ENCODE measurements at regions not wholly inside any gene's neighbourhood (a gene's known extent, or its start where the extent isn't known, plus 50 kb on each side); places are given as distances from the start of the nearest gene placed in this dataset.

- 74 to 86% (median 83%) methylated on average over 8 of the region's 8 CpGs for WGBS, 3 donors
- H3K27ac ChIP-seq (ENCODE audit: low read depth, low read length) = no peak overlapping the region
These were observed 392.7 kb upstream of the SLC8A1 start for GRCh38 chr2:40844353-40845277.

GRCh38 chr2:40851661-40852060, 399.8 kb upstream of the SLC8A1 start:
- no peak overlapping the region for H3K27ac ChIP-seq (ENCODE audit: low read depth, low read length)

GRCh38 chr2:40859617-40860016, 407.7 kb upstream of the SLC8A1 start:
- H3K27ac ChIP-seq (ENCODE audit: low read depth, low read length) = no peak overlapping the region
- 76 to 98% (median 84%) methylated on average over 1 of the region's 1 CpG for WGBS, 3 donors

GRCh38 chr2:40867829-40868228, 415.9 kb upstream of the SLC8A1 start:
- WGBS, 3 donors = 63 to 83% (median 81%) methylated on average over 5 of the region's 5 CpGs

GRCh38 chr2:40872580-40872979, 420.7 kb upstream of the SLC8A1 start:
- H3K27ac ChIP-seq (ENCODE audit: low read depth, low read length) = no peak overlapping the region
- WGBS, 3 donors = 27 to 42% (median 41%) methylated on average over 2 of the region's 2 CpGs

More at GRCh38 chr2:40867829-40868228, 415.9 kb upstream of the SLC8A1 start:
- H3K27ac ChIP-seq (ENCODE audit: low read depth, low read length) = no peak overlapping the region

GRCh38 chr2:40874380-40874779, 422.5 kb upstream of the SLC8A1 start:
- H3K27ac ChIP-seq (ENCODE audit: low read depth, low read length) = no peak overlapping the region
- 72 to 92% (median 91%) methylated on average over 3 of the region's 3 CpGs for WGBS, 3 donors

- no peak overlapping the region for H3K27ac ChIP-seq (ENCODE audit: low read depth, low read length)
These were observed 425.9 kb upstream of the SLC8A1 start for GRCh38 chr2:40877734-40878288.

- no peak overlapping the region for H3K27ac ChIP-seq (ENCODE audit: low read depth, low read length)
- 65 to 81% (median 79%) methylated on average over 1 of the region's 1 CpG for WGBS, 3 donors
These were observed 427.4 kb upstream of the SLC8A1 start for GRCh38 chr2:40879305-40879704.

- 86 to 88% (median 88%) methylated on average over 1 of the region's 1 CpG for WGBS, 3 donors
- no peak overlapping the region for H3K27ac ChIP-seq (ENCODE audit: low read depth, low read length)
These were observed 434.2 kb upstream of the SLC8A1 start for GRCh38 chr2:40886100-40886499.

GRCh38 chr2:40886655-40887054, 434.8 kb upstream of the SLC8A1 start:
- no peak overlapping the region for H3K27ac ChIP-seq (ENCODE audit: low read depth, low read length)
- WGBS, 3 donors = 85 to 93% (median 90%) methylated on average over 1 of the region's 1 CpG

GRCh38 chr2:40896358-40896757, 444.5 kb upstream of the SLC8A1 start:
- H3K27ac ChIP-seq (ENCODE audit: low read depth, low read length) = no peak overlapping the region

GRCh38 chr2:40914666-40915065, 462.8 kb upstream of the SLC8A1 start:
- no peak overlapping the region for H3K27ac ChIP-seq (ENCODE audit: low read depth, low read length)

- no peak overlapping the region for H3K27ac ChIP-seq (ENCODE audit: low read depth, low read length)
These were observed 463.8 kb upstream of the SLC8A1 start for GRCh38 chr2:40915651-40916050.

- no peak overlapping the region for H3K27ac ChIP-seq (ENCODE audit: low read depth, low read length)
- WGBS, 3 donors = 56 to 77% (median 71%) methylated on average over 2 of the region's 2 CpGs
These were observed 483.5 kb upstream of the SLC8A1 start for GRCh38 chr2:40935349-40935748.

GRCh38 chr2:40937284-40937683, 485.4 kb upstream of the SLC8A1 start:
- no peak overlapping the region for H3K27ac ChIP-seq (ENCODE audit: low read depth, low read length)
- 71 to 93% (median 90%) methylated on average over 3 of the region's 3 CpGs for WGBS, 3 donors

- 88 to 98% (median 95%) methylated on average over 3 of the region's 3 CpGs for WGBS, 3 donors
- no peak overlapping the region for H3K27ac ChIP-seq (ENCODE audit: low read depth, low read length)
These were observed 501.5 kb upstream of the SLC8A1 start for GRCh38 chr2:40953341-40953740.

GRCh38 chr2:40955042-40955441, 503.2 kb upstream of the SLC8A1 start:
- H3K27ac ChIP-seq (ENCODE audit: low read depth, low read length) = no peak overlapping the region

GRCh38 chr2:40955635-40956034, 503.7 kb upstream of the SLC8A1 start:
- no peak overlapping the region for H3K27ac ChIP-seq (ENCODE audit: low read depth, low read length)

More at GRCh38 chr2:40955042-40955441, 503.2 kb upstream of the SLC8A1 start:
- 69 to 90% (median 85%) methylated on average over 2 of the region's 2 CpGs for WGBS, 3 donors

GRCh38 chr2:40957508-40957907, 505.6 kb upstream of the SLC8A1 start:
- no peak overlapping the region for H3K27ac ChIP-seq (ENCODE audit: low read depth, low read length)
- 60 to 65% (median 63%) methylated on average over 9 of the region's 9 CpGs for WGBS, 3 donors

- H3K27ac ChIP-seq (ENCODE audit: low read depth, low read length) = no peak overlapping the region
- 35 to 59% (median 38%) methylated on average over 5 of the region's 5 CpGs for WGBS, 3 donors
These were observed 510.1 kb upstream of the SLC8A1 start for GRCh38 chr2:40962026-40962425.

Measured in adipose tissue (tissue), 3 donors.